Fibroblast of peridontal ligament (primary cell): ENCODE measurements at regions not wholly inside any gene's neighbourhood (a gene's known extent, or its start where the extent isn't known, plus 50 kb on each side); places are given as distances from the start of the nearest gene placed in this dataset.

Experiments used
- DNase-seq: peaks from one replicate; pipeline ENCODE4 v3.0.0-alpha.2; 2010; ENCODE audit errors: extremely low read depth

- no peak for DNase-seq
These were observed 92.2 kb downstream of the UNC5CL start for GRCh38 chr6:40946738-40947301.

GRCh38 chr6:40937491-40937890 lies 101.5 kb downstream of the UNC5CL start:
- no peak for DNase-seq

- DNase-seq: peak; percentile 55
These were observed 102.2 kb downstream of the UNC5CL start for GRCh38 chr6:40936818-40937251.

- no peak for DNase-seq
These were observed 105.2 kb downstream of the UNC5CL start for GRCh38 chr6:40933864-40934263.

GRCh38 chr6:40932953-40933352 lies 106.1 kb downstream of the UNC5CL start:
- no peak for DNase-seq

GRCh38 chr6:40932366-40932765 lies 106.7 kb downstream of the UNC5CL start:
- no peak for DNase-seq

GRCh38 chr6:40931931-40932330 lies 107.1 kb downstream of the UNC5CL start:
- peak; percentile 40 for DNase-seq

- no peak for DNase-seq
These were observed 108.5 kb downstream of the UNC5CL start for GRCh38 chr6:40930555-40930954.

- DNase-seq: no peak
These were observed 109.0 kb downstream of the UNC5CL start for GRCh38 chr6:40930045-40930444.

- DNase-seq: no peak
These were observed 109.8 kb downstream of the UNC5CL start for GRCh38 chr6:40929176-40929575.

- no peak for DNase-seq
These were observed 110.3 kb downstream of the UNC5CL start for GRCh38 chr6:40928763-40929162.

- DNase-seq: no peak
These were observed 110.7 kb downstream of the UNC5CL start for GRCh38 chr6:40928307-40928706.

GRCh38 chr6:40925341-40925740 lies 113.7 kb downstream of the UNC5CL start:
- DNase-seq: no peak

GRCh38 chr6:40924839-40925238 lies 114.2 kb downstream of the UNC5CL start:
- DNase-seq: no peak

GRCh38 chr6:40923880-40924279 lies 115.1 kb downstream of the UNC5CL start:
- DNase-seq: no peak

- DNase-seq: no peak
These were observed 115.7 kb downstream of the UNC5CL start for GRCh38 chr6:40923326-40923725.

GRCh38 chr6:40922281-40922680 lies 116.7 kb downstream of the UNC5CL start:
- peak; percentile 29 for DNase-seq

- DNase-seq: no peak
These were observed 120.9 kb downstream of the UNC5CL start for GRCh38 chr6:40918040-40918651.

GRCh38 chr6:40917603-40918002 lies 121.4 kb downstream of the UNC5CL start:
- DNase-seq: no peak

GRCh38 chr6:40916845-40917244 lies 122.2 kb downstream of the UNC5CL start:
- no peak for DNase-seq

GRCh38 chr6:40915165-40915564 lies 123.9 kb downstream of the UNC5CL start:
- no peak for DNase-seq

- no peak for DNase-seq
These were observed 125.0 kb downstream of the UNC5CL start for GRCh38 chr6:40914005-40914404.

GRCh38 chr6:40912158-40912946 lies 126.7 kb downstream of the UNC5CL start:
- DNase-seq: no peak
